Thoracic aorta (tissue), 2 donors: ENCODE measurements at regions not wholly inside any gene's neighbourhood (a gene's known extent, or its start where the extent isn't known, plus 50 kb on each side); places are given as distances from the start of the nearest gene placed in this dataset.

ENCODE experiments used
- ATAC-seq: fragments of 150-250 bp; one replicate; pipeline ENCODE4 v1.8.0; 2017; ENCODE audit warnings: low read depth; ENCODE audit not compliant: insufficient number of reproducible peaks, low FRiP score
- DNase-seq: peaks from one replicate; pipeline ENCODE4 v3.0.0-alpha.2; 2020; ENCODE audit warnings: low spot score
- H3K27ac ChIP-seq, 2 donors: fragments of 200-600 bp; sonication (generic); 1 replicate in 1 of 2; 2 replicates in 1 of 2; pipeline ENCODE4 v1.5.1; 2016; ENCODE audit warnings: mild to moderate bottlenecking in 2 of 2, moderate library complexity in 2 of 2
- H3K27me3 ChIP-seq: fragments of 200-600 bp; sonication (generic); replicated peaks from 2 replicates; pipeline ENCODE4 v1.6.0; 2016; ENCODE audit warnings: mild to moderate bottlenecking; ENCODE audit not compliant: insufficient read depth
- H3K36me3 ChIP-seq: fragments of 200-600 bp; sonication (generic); one replicate; pipeline ENCODE4 v1.5.1; 2016
- H3K4me1 ChIP-seq, 2 donors: fragments of 200-600 bp; sonication (generic); 1 replicate in 1 of 2; 2 replicates in 1 of 2; pipeline versions ENCODE4 v1.5.1 to v1.6.0; 2016; ENCODE audit warnings: low read depth in 2 of 2, mild to moderate bottlenecking in 1 of 2; ENCODE audit not compliant: control insufficient read depth in 1 of 2
- H3K4me3 ChIP-seq: fragments of 200-600 bp; sonication (generic); 2 replicates; pipeline ENCODE4 v1.5.1; 2016; ENCODE audit warnings: mild to moderate bottlenecking
- H3K9me3 ChIP-seq: fragments of 200-600 bp; sonication (generic); 2 replicates; pipeline ENCODE4 v1.5.1; 2016
- TF ChIP-seq, protein P1 (sequence below): fragments of 200-600 bp; sonication (generic); IDR thresholded peaks from one replicate; pipeline ENCODE4 v1.5.1; 2019; ENCODE audit warnings: antibody characterized with exemption

DNA sequence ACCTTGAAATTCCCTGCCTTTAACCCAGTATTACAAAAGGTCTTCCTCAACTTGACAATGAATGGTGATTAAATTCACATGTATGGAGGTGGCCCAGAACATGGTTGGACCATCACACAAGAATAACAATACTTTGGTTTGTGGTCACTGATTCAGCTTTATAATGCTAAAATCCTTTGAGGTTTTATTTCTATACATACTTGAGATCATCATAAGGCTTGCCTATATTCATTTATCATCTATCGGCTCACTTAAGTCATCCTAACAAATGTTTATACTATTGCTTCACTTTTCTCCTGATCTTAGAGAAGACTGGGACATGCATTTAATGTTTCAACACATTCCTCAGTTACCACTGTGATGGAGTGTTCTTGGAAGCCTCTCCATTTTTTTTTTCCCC is 191.3 kb downstream of the DMAC1 start:
- H3K36me3 ChIP-seq, result no peaks in the 10 kb centered on the region
- H3K4me3 ChIP-seq, result no peak overlapping the region
- ATAC-seq (no peak), DNase-seq (no peak)
- no peaks in the 10 kb centered on the region for H3K9me3 ChIP-seq
- TF ChIP-seq, protein P1, sequence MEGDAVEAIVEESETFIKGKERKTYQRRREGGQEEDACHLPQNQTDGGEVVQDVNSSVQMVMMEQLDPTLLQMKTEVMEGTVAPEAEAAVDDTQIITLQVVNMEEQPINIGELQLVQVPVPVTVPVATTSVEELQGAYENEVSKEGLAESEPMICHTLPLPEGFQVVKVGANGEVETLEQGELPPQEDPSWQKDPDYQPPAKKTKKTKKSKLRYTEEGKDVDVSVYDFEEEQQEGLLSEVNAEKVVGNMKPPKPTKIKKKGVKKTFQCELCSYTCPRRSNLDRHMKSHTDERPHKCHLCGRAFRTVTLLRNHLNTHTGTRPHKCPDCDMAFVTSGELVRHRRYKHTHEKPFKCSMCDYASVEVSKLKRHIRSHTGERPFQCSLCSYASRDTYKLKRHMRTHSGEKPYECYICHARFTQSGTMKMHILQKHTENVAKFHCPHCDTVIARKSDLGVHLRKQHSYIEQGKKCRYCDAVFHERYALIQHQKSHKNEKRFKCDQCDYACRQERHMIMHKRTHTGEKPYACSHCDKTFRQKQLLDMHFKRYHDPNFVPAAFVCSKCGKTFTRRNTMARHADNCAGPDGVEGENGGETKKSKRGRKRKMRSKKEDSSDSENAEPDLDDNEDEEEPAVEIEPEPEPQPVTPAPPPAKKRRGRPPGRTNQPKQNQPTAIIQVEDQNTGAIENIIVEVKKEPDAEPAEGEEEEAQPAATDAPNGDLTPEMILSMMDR, result no peak
- H3K27ac ChIP-seq, result no peak overlapping the region
- no peaks in the 10 kb centered on the region for H3K27me3 ChIP-seq
- H3K4me1 ChIP-seq, result no peaks in the 10 kb centered on the region

DNA sequence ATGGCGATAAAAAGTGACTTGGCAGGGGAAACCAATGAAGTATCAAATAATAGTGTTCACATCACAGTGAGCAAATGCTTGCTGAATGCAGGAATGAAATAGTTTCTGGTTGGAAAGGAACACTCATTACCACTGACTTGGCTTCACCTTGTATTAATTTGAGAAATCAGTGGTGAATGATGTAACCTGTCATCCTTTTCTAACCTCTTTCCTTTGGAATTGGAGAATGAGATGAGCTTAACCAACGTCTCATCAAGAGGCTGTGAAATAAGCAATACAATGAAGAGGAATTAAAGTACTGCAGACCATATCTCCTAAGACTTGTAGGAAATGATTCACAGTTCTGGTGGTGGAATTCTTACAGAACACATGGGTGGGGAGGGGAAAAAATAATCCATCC is 192.2 kb downstream of the DMAC1 start:
- H3K9me3 ChIP-seq, result no peaks in the 10 kb centered on the region
- TF ChIP-seq, protein P1, result no peak
- no peak for ATAC-seq

DNA sequence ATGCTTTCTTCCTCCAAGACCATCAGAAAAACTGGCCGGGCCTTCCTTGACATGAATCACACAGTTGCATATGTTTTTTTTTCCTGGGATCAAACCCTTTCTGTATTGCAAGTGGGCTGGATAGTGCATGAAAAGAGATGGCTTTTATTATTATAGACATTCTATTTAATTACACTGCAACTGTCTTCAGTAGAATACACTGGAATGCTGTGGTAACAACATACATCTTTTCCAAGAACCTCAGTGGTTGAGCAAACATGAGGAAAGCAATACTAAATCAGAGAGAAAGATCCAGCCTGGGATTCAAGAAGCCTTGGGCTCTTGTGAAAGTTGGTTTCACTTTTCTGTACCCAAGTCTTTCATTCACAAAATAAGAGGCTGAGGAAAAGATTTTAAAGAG is 193.0 kb downstream of the DMAC1 start:
- H3K4me1 ChIP-seq, result no peaks in the 10 kb centered on the region
- no peak for ATAC-seq

More for the DNA sequence above, 192.2 kb downstream of the DMAC1 start:
- no peaks in the 10 kb centered on the region for H3K36me3 ChIP-seq
- no peaks in the 10 kb centered on the region for H3K27me3 ChIP-seq
- DNase-seq, result no peak
- H3K27ac ChIP-seq, result no peak overlapping the region
- H3K4me3 ChIP-seq, result no peak overlapping the region
- no peaks in the 10 kb centered on the region for H3K4me1 ChIP-seq

DNA sequence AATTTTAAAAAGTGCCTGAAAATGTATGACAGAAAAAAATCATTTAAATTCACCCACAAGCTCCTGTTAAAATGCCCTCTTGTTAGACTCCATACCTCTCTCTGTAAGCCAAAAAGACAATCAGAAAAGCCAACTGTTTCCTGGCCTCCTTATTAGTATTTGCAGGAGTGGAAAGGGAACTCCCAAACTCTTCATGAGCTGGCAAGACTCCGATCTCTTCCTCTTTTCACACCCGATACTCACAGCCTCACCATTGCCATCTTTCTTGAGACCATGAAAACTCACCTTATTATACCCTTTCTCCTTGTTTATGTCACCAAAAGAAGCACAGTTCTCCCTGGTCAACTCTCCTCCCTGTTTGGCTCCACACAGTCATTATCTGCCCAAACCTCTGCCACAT is 197.8 kb downstream of the DMAC1 start:
- no peak overlapping the region for H3K27ac ChIP-seq
- TF ChIP-seq, protein P1, result no peak
- H3K9me3 ChIP-seq, result no peaks in the 10 kb centered on the region
- ATAC-seq, result no peak
- no peak for DNase-seq
- no peaks in the 10 kb centered on the region for H3K27me3 ChIP-seq
- H3K4me1 ChIP-seq, result no peaks in the 10 kb centered on the region
- no peaks in the 10 kb centered on the region for H3K36me3 ChIP-seq
- H3K4me3 ChIP-seq, result no peak overlapping the region

More for the DNA sequence above, 193.0 kb downstream of the DMAC1 start:
- Histone ChIP-seq H3K27me3 (no peaks in the 10 kb centered on the region), H3K36me3 (no peaks in the 10 kb centered on the region), H3K27ac (no peak overlapping the region), H3K4me3 (no peak overlapping the region), H3K9me3 (no peaks in the 10 kb centered on the region)
- TF ChIP-seq, protein P1, result no peak
- no peak for DNase-seq

DNA sequence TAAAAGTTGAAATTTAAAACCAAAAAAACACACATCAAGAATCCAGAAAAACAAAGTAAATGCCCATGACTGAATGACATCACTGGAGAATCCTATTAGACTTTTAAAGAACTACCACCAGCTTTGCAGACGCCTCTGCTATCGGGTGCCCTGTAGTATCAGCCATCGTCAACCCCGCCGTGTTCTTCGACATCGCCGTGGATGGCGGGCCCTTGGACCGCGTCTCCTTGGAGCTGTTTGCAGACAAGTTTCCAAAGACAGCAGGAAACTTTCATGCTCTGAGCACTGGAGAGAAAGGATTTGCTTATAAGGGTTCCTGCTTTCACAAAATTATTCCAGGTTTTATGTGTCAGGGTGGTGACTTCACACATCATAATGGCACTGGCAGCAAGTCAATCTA is 201.9 kb downstream of the DMAC1 start:
- H3K27ac ChIP-seq, result no peak overlapping the region
- no peaks in the 10 kb centered on the region for H3K4me1 ChIP-seq
- H3K9me3 ChIP-seq, result no peaks in the 10 kb centered on the region
- no peak overlapping the region for H3K4me3 ChIP-seq
- no peak for ATAC-seq
- no peak for DNase-seq
- H3K27me3 ChIP-seq, result no peaks in the 10 kb centered on the region
- no peaks in the 10 kb centered on the region for H3K36me3 ChIP-seq
- TF ChIP-seq, protein P1, result no peak
